HepG2 (cell line): ENCODE measurements at regions not wholly inside any gene's neighbourhood (a gene's known extent, or its start where the extent isn't known, plus 50 kb on each side); places are given as distances from the start of the nearest gene placed in this dataset.

Experiments used
- ATAC-seq: fragments of 200-7000 bp; cut with Tn5 transposase; 3 replicates; pipeline ENCODE4 v1.9.1; 2020; ENCODE audit warnings: mild to moderate bottlenecking, moderate library complexity
- BruUV-seq: library from RNA; stranded (reverse); fragments of 400-500 nt; replicated peaks from 2 replicates; lab custom pipeline; 2021; lab: Mats Ljungman, UMichigan
- CTCF ChIA-PET: fragments of 300-600 bp; formaldehyde crosslinking; extraction: SDS; loops from one replicate; lab custom pipeline; 2021; ENCODE audit warnings: low total read pairs, inconsistent platforms, low intra/inter-chr PET ratio; lab: Yijun Ruan, JAX
- POLR2A ChIA-PET: fragments of 350-600 bp; sonication (Branson Sonifier 250); formaldehyde crosslinking; loops from one replicate; lab custom pipeline; 2020; ENCODE audit warnings: antibody characterized with exemption, inconsistent platforms; lab: Yijun Ruan, JAX
- DNase-seq: peaks from one replicate; pipeline ENCODE4 v3.0.0-alpha.2; 2015; ENCODE audit warnings: low spot score
- FAIRE-seq: peaks from 3 replicates; lab custom pipeline; 2011; peaks lifted over from hg19 to GRCh38; lab: Jason Lieb, UNC
- H2AFZ ChIP-seq: one replicate; pipeline ENCODE4 v1.6.1; 2011; ENCODE audit warnings: low read length, inconsistent platforms
- H3K27ac ChIP-seq: fragments of 300-600 bp; 3 replicates; pipeline ENCODE4 v1.8.0; 2011; ENCODE audit warnings: mixed run types, mild to moderate bottlenecking, mixed read lengths, low read length, inconsistent platforms; ENCODE audit not compliant: insufficient read depth; ENCODE audit errors: extremely low read length
- H3K27me3 ChIP-seq, 2 experiments: fragments of 200-600 bp in 1 of 2; 2 replicates in 1 of 2; 3 replicates in 1 of 2; pipeline versions ENCODE4 v1.6.0 to v1.8.0; 2011; ENCODE audit warnings: low read length in 2 of 2, mild to moderate bottlenecking in 2 of 2, moderate library complexity in 2 of 2, inconsistent platforms in 1 of 2; ENCODE audit not compliant: insufficient read depth in 2 of 2, control insufficient read depth in 1 of 2
- H3K36me3 ChIP-seq, 2 experiments: fragments of 200-600 bp in 1 of 2; replicated peaks in 1 of 2; 2 replicates in 1 of 2; 3 replicates in 1 of 2; pipeline versions ENCODE4 v1.5.1 to v1.8.0; 2011; ENCODE audit warnings: low read length in 2 of 2, inconsistent platforms in 1 of 2; ENCODE audit not compliant: insufficient read depth in 2 of 2, control insufficient read depth in 1 of 2
- H3K4me1 ChIP-seq: 2 replicates; pipeline ENCODE4 v1.5.1; 2012; ENCODE audit warnings: low read length, inconsistent platforms; ENCODE audit not compliant: insufficient read depth
- H3K4me2 ChIP-seq: 2 replicates; pipeline ENCODE4 v1.6.0; 2011; ENCODE audit warnings: low read depth, low read length, inconsistent platforms
- H3K4me3 ChIP-seq, 3 experiments: fragments of 200-600 bp in 1 of 3; sonication (generic), shearing (Covaris generic) in 1 of 3; replicated peaks in 1 of 3; 2 replicates each; pipeline ENCODE4 v1.5.1; 2011 to 2016; ENCODE audit warnings: low read length in 3 of 3, inconsistent platforms in 2 of 3, low read depth in 2 of 3, mild to moderate bottlenecking in 2 of 3, control low read depth in 1 of 3, mixed read lengths in 1 of 3; ENCODE audit not compliant: insufficient read depth in 1 of 3
- H3K79me2 ChIP-seq: one replicate; pipeline ENCODE4 v1.6.1; 2011; ENCODE audit warnings: low read length, inconsistent platforms; ENCODE audit not compliant: insufficient read depth
- H3K9ac ChIP-seq: 2 replicates; pipeline ENCODE4 v1.6.0; 2011; ENCODE audit warnings: mild to moderate bottlenecking, low read depth, low read length, inconsistent platforms; ENCODE audit not compliant: insufficient read depth
- H3K9me3 ChIP-seq: 2 replicates; pipeline ENCODE4 v1.5.1; 2012; ENCODE audit warnings: mild to moderate bottlenecking, low read length
- H4K20me1 ChIP-seq: 2 replicates; pipeline ENCODE4 v1.6.0; 2011; ENCODE audit warnings: inconsistent platforms, mild to moderate bottlenecking, low read length, moderate library complexity; ENCODE audit not compliant: insufficient read depth
- GATAD2A ChIP-seq: IDR thresholded peaks from 2 replicates; pipeline ENCODE4 v1.6.1; 2016
- HDAC1 ChIP-seq: sonication (generic); formaldehyde crosslinking; IDR thresholded peaks from 2 replicates; pipeline ENCODE4 v1.5.1; 2020; ENCODE audit warnings: mild to moderate bottlenecking, missing genetic modification reagents
- NCOA1 ChIP-seq: sonication (generic); formaldehyde crosslinking; IDR thresholded peaks from 2 replicates; pipeline ENCODE4 v1.9.0; 2021; ENCODE audit warnings: missing genetic modification reagents
- ZNF367 ChIP-seq: sonication (generic); formaldehyde crosslinking; IDR thresholded peaks from 2 replicates; pipeline ENCODE4 v1.4.0; 2020; ENCODE audit warnings: missing genetic modification reagents, borderline replicate concordance
- WGBS: methylation state at CpG from one replicate; pipeline ENCODE4 v1.1.6; 2017; ENCODE audit warnings: low lambda C conversion rate; 5-methylcytosine and 5-hydroxymethylcytosine counted together
- in situ Hi-C: cut with HindIII; loops from 2 replicates; pipeline ENCODE4 v1.10.0; 2017; ENCODE audit warnings: low pct_unique_long_range_greater_than_20kb; ENCODE audit not compliant: extremely low pct_ligation_motif_present
- intact Hi-C: fragments of 100-400 bp; cut with micrococcal nuclease; formaldehyde crosslinking; loops from one replicate; pipeline ENCODE4 v1.10.0; 2022; ENCODE audit not compliant: unreplicated experiment
- TF ChIP-seq, protein P1 (sequence below), 2 experiments: sonication (generic) in 1 of 2; formaldehyde crosslinking in 1 of 2; IDR thresholded peaks; 2 replicates each; pipeline versions ENCODE4 v1.6.1 to v1.9.0; 2014 to 2022; ENCODE audit warnings: antibody characterized with exemption in 1 of 2, borderline replicate concordance in 1 of 2, inconsistent platforms in 1 of 2, low read depth in 1 of 2, missing genetic modification reagents in 1 of 2

DNA sequence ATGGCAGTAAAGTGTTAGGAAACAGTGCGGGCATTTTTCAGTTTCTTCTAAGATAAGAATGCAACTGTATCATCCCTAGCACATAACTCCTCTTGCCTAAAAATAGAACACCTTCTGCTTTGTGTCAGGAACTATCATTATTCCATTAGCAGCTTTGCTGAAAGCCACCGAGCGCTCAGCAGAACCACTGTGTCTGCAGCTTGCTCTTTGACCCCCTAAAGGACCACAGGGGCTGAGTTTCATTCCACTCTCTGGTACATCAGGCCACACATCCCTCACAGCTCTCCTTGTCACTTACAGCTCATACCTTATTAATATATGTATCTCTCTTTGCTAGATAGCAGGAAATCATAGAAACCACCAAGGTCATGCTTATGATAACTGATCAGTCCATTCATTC, 360.2 kb downstream of the KCNA4 start:
- no peak overlapping the region for H2AFZ ChIP-seq
- in situ Hi-C loops = no loop called here

More for the DNA sequence above, 360.2 kb downstream of the KCNA4 start:
- H3K27me3 ChIP-seq = no peaks in the 10 kb centered on the region
- no TSS peak for BruUV-seq
- no peaks in the 10 kb centered on the region for H3K79me2 ChIP-seq
- intact Hi-C loops = no loop called here
- 22% methylated on average over 3 of the region's 3 CpGs for WGBS
- ATAC-seq (no peak), FAIRE-seq (no peak), DNase-seq (no peak)
- H4K20me1 ChIP-seq = no peaks in the 10 kb centered on the region
- ChIA-PET POLR2A (no interaction called here), CTCF (no interaction called here)
- peaks cover 91% of the 10 kb centered on the region for H3K9me3 ChIP-seq
- H3K4me3 ChIP-seq = no peak overlapping the region
- no peak overlapping the region for H3K9ac ChIP-seq
- H3K27ac ChIP-seq = no peak overlapping the region
- H3K36me3 ChIP-seq = no peaks in the 10 kb centered on the region
- TF ChIP-seq HDAC1 (CRISPR knock-in tag) (no peak), GATAD2A (CRISPR knock-in tag) (no peak), NCOA1 (CRISPR knock-in tag) (no peak), ZNF367 (CRISPR knock-in tag) (no peak)
- TF ChIP-seq, protein P1, sequence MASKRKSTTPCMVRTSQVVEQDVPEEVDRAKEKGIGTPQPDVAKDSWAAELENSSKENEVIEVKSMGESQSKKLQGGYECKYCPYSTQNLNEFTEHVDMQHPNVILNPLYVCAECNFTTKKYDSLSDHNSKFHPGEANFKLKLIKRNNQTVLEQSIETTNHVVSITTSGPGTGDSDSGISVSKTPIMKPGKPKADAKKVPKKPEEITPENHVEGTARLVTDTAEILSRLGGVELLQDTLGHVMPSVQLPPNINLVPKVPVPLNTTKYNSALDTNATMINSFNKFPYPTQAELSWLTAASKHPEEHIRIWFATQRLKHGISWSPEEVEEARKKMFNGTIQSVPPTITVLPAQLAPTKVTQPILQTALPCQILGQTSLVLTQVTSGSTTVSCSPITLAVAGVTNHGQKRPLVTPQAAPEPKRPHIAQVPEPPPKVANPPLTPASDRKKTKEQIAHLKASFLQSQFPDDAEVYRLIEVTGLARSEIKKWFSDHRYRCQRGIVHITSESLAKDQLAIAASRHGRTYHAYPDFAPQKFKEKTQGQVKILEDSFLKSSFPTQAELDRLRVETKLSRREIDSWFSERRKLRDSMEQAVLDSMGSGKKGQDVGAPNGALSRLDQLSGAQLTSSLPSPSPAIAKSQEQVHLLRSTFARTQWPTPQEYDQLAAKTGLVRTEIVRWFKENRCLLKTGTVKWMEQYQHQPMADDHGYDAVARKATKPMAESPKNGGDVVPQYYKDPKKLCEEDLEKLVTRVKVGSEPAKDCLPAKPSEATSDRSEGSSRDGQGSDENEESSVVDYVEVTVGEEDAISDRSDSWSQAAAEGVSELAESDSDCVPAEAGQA (IDR thresholded peaks at IDR 0.05; ENCODE audit: low read depth) = no peak
- TF ChIP-seq, protein P1 (CRISPR knock-in tag; IDR thresholded peaks at IDR 0.05; ENCODE audit: borderline replicate concordance) = no peak
- H3K4me2 ChIP-seq = no peak overlapping the region
- H3K4me1 ChIP-seq = no peaks in the 10 kb centered on the region
